HepG2 (cell line): ENCODE measurements at regions not wholly inside any gene's neighbourhood (a gene's known extent, or its start where the extent isn't known, plus 50 kb on each side); places are given as distances from the start of the nearest gene placed in this dataset.

Experiments used
- CCDC6 ChIP-seq: sonication (generic); formaldehyde crosslinking; IDR thresholded peaks from 2 replicates; pipeline ENCODE4 v1.8.1; 2022; ENCODE audit warnings: mild to moderate bottlenecking, missing genetic modification reagents, moderate library complexity
- GABPA ChIP-seq, 2 experiments: IDR thresholded peaks; 2 replicates each; pipeline ENCODE4 v1.6.1; 2011 to 2016; ENCODE audit warnings: low read depth in 2 of 2, low read length in 1 of 2, missing biosample characterization in 1 of 2, missing genetic modification characterization in 1 of 2
- JUNB ChIP-seq: sonication (generic); formaldehyde crosslinking; IDR thresholded peaks from 2 replicates; pipeline ENCODE4 v1.8.0; 2022; ENCODE audit warnings: missing genetic modification reagents, mild to moderate bottlenecking, borderline replicate concordance
- NONO ChIP-seq, 2 experiments: fragments of 450-650 bp in 1 of 2; sonication (generic) in 1 of 2; formaldehyde crosslinking in 1 of 2; IDR thresholded peaks in 1 of 2; conservative IDR thresholded peaks in 1 of 2; 2 replicates each; pipeline versions ENCODE4 v1.6.1 to v1.8.0; 2017 to 2022; ENCODE audit warnings: mild to moderate bottlenecking in 1 of 2, missing genetic modification reagents in 1 of 2, moderate library complexity in 1 of 2
- RXRB ChIP-seq: IDR thresholded peaks from 2 replicates; pipeline ENCODE4 v1.6.1; 2016; ENCODE audit warnings: borderline replicate concordance, missing genetic modification reagents, missing compliant biosample characterization
- SAP130 ChIP-seq: IDR thresholded peaks from 2 replicates; pipeline ENCODE4 v1.6.1; 2016; ENCODE audit warnings: low read depth
- SRSF9 ChIP-seq: fragments of 200-400 bp; formaldehyde crosslinking; IDR thresholded peaks from 2 replicates; pipeline ENCODE4 v1.6.1; 2018; ENCODE audit warnings: borderline replicate concordance, mild to moderate bottlenecking, low read depth, low read length; ENCODE audit not compliant: insufficient read depth, poor library complexity, severe bottlenecking
- XRCC5 ChIP-seq: fragments of 200-400 bp; formaldehyde crosslinking; optimal IDR thresholded peaks from 2 replicates; pipeline ENCODE3; 2017; ENCODE audit warnings: mild to moderate bottlenecking, low read length
- ZGPAT ChIP-seq: IDR thresholded peaks from 2 replicates; pipeline ENCODE4 v1.6.1; 2016; ENCODE audit warnings: mild to moderate bottlenecking
- ZKSCAN5 ChIP-seq: sonication (generic); formaldehyde crosslinking; IDR thresholded peaks from 2 replicates; pipeline ENCODE4 v1.5.1; 2020; ENCODE audit warnings: mild to moderate bottlenecking, missing genetic modification reagents
- ZNF768 ChIP-seq: sonication (generic); formaldehyde crosslinking; IDR thresholded peaks from 2 replicates; pipeline ENCODE4 v1.4.0; 2020; ENCODE audit warnings: missing genetic modification reagents
- TF ChIP-seq, protein P1 (sequence below): sonication (generic); formaldehyde crosslinking; IDR thresholded peaks from 2 replicates; pipeline ENCODE4 v1.9.0; 2021; ENCODE audit warnings: mild to moderate bottlenecking, missing genetic modification reagents
- TF ChIP-seq, protein P2 (sequence below): IDR thresholded peaks from 2 replicates; pipeline ENCODE4 v1.6.1; 2016; ENCODE audit warnings: missing genetic modification reagents, missing compliant biosample characterization
- TF ChIP-seq, protein P3 (sequence below), 2 experiments: IDR thresholded peaks; 2 replicates each; pipeline ENCODE4 v1.6.1; 2011 to 2012; ENCODE audit warnings: low read length in 2 of 2, borderline replicate concordance in 1 of 2, low read depth in 1 of 2, mild to moderate bottlenecking in 1 of 2, moderate library complexity in 1 of 2

DNA sequence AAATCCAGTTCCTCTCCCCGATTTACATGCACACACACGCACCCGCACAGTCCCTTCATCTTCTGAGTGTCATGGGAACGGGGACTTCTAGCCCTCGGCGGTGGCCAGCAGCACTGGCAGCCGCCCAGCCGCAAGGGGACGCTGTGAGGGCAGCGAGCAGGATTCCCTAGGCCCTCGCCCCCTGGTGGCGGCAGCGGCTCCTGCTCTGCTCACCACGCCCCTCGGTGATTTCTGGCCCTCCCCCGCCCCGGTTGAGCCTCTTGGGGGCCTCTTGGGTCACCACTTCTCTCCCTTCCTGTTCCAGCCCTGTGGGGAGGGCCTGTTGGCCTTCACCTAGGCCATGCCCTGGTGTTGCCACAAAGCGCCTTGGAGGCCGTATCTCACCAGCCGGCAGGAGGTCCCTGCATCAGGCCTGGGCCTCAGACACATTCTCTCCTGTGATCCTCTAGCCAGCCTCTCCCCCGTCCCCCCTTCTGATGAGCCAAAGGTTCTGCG is 75.2 kb upstream of the KSR1 start (continued):
- TF ChIP-seq, protein P1, sequence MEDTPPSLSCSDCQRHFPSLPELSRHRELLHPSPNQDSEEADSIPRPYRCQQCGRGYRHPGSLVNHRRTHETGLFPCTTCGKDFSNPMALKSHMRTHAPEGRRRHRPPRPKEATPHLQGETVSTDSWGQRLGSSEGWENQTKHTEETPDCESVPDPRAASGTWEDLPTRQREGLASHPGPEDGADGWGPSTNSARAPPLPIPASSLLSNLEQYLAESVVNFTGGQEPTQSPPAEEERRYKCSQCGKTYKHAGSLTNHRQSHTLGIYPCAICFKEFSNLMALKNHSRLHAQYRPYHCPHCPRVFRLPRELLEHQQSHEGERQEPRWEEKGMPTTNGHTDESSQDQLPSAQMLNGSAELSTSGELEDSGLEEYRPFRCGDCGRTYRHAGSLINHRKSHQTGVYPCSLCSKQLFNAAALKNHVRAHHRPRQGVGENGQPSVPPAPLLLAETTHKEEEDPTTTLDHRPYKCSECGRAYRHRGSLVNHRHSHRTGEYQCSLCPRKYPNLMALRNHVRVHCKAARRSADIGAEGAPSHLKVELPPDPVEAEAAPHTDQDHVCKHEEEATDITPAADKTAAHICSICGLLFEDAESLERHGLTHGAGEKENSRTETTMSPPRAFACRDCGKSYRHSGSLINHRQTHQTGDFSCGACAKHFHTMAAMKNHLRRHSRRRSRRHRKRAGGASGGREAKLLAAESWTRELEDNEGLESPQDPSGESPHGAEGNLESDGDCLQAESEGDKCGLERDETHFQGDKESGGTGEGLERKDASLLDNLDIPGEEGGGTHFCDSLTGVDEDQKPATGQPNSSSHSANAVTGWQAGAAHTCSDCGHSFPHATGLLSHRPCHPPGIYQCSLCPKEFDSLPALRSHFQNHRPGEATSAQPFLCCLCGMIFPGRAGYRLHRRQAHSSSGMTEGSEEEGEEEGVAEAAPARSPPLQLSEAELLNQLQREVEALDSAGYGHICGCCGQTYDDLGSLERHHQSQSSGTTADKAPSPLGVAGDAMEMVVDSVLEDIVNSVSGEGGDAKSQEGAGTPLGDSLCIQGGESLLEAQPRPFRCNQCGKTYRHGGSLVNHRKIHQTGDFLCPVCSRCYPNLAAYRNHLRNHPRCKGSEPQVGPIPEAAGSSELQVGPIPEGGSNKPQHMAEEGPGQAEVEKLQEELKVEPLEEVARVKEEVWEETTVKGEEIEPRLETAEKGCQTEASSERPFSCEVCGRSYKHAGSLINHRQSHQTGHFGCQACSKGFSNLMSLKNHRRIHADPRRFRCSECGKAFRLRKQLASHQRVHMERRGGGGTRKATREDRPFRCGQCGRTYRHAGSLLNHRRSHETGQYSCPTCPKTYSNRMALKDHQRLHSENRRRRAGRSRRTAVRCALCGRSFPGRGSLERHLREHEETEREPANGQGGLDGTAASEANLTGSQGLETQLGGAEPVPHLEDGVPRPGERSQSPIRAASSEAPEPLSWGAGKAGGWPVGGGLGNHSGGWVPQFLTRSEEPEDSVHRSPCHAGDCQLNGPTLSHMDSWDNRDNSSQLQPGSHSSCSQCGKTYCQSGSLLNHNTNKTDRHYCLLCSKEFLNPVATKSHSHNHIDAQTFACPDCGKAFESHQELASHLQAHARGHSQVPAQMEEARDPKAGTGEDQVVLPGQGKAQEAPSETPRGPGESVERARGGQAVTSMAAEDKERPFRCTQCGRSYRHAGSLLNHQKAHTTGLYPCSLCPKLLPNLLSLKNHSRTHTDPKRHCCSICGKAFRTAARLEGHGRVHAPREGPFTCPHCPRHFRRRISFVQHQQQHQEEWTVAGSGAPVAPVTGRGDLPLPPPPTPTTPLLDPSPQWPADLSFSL: no peak
- TF ChIP-seq, protein P2, sequence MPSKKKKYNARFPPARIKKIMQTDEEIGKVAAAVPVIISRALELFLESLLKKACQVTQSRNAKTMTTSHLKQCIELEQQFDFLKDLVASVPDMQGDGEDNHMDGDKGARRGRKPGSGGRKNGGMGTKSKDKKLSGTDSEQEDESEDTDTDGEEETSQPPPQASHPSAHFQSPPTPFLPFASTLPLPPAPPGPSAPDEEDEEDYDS (CRISPR knock-in tag): 0 out of 2 replicates have a peak, but pooled peaks have one; percentile 24
- peak; percentile 99 for TF ChIP-seq XRCC5
- peak; percentile 46; the same call in 1 of the 2 replicates for TF ChIP-seq ZNF768
- peak; percentile 65 for TF ChIP-seq RXRB
- TF ChIP-seq ZKSCAN5 (CRISPR knock-in tag): peak; percentile 28; the same call in 1 of the 2 replicates
- no peak for TF ChIP-seq JUNB (CRISPR knock-in tag)
- peak; percentile 42; the same call in 1 of the 2 replicates for TF ChIP-seq SAP130 (CRISPR knock-in tag)
- TF ChIP-seq GABPA (IDR thresholded peaks at IDR 0.05; ENCODE audit: low read depth, low read length): no peak
- TF ChIP-seq GABPA (CRISPR knock-in tag; IDR thresholded peaks at IDR 0.05; ENCODE audit: low read depth): 0 out of 2 replicates have a peak, but pooled peaks have one; percentile 32
- TF ChIP-seq, protein P3, sequence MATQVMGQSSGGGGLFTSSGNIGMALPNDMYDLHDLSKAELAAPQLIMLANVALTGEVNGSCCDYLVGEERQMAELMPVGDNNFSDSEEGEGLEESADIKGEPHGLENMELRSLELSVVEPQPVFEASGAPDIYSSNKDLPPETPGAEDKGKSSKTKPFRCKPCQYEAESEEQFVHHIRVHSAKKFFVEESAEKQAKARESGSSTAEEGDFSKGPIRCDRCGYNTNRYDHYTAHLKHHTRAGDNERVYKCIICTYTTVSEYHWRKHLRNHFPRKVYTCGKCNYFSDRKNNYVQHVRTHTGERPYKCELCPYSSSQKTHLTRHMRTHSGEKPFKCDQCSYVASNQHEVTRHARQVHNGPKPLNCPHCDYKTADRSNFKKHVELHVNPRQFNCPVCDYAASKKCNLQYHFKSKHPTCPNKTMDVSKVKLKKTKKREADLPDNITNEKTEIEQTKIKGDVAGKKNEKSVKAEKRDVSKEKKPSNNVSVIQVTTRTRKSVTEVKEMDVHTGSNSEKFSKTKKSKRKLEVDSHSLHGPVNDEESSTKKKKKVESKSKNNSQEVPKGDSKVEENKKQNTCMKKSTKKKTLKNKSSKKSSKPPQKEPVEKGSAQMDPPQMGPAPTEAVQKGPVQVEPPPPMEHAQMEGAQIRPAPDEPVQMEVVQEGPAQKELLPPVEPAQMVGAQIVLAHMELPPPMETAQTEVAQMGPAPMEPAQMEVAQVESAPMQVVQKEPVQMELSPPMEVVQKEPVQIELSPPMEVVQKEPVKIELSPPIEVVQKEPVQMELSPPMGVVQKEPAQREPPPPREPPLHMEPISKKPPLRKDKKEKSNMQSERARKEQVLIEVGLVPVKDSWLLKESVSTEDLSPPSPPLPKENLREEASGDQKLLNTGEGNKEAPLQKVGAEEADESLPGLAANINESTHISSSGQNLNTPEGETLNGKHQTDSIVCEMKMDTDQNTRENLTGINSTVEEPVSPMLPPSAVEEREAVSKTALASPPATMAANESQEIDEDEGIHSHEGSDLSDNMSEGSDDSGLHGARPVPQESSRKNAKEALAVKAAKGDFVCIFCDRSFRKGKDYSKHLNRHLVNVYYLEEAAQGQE (IDR thresholded peaks at IDR 0.05; ENCODE audit: borderline replicate concordance in 1 of 2, low read depth in 1 of 2, low read length in 2 of 2): no peak
- peak; percentile 65; the same call in 1 of the 2 replicates for TF ChIP-seq ZGPAT (CRISPR knock-in tag)
- no peak for TF ChIP-seq CCDC6
- no peak for TF ChIP-seq SRSF9
- TF ChIP-seq NONO (IDR thresholded peaks at IDR 0.05): no peak
- peak; percentile 70 for TF ChIP-seq NONO (CRISPR knock-in tag; conservative IDR thresholded peaks at IDR 0.05)
